Activated naive CD4-positive, alpha-beta T cell treated with Interleukin-2 at 50 U/mL for 16 hours (primary cell): ENCODE measurements at regions not wholly inside any gene's neighbourhood (a gene's known extent, or its start where the extent isn't known, plus 50 kb on each side); places are given as distances from the start of the nearest gene placed in this dataset.
"Not testable (repeated sequence)": the region's sequence is repeated elsewhere in the genome, so short reads cannot be mapped to it uniquely, and the experiment has no call there.

Experiments
- DNase-seq: peaks from one replicate; pipeline ENCODE4 v3.0.0-alpha.2; 2020

DNA sequence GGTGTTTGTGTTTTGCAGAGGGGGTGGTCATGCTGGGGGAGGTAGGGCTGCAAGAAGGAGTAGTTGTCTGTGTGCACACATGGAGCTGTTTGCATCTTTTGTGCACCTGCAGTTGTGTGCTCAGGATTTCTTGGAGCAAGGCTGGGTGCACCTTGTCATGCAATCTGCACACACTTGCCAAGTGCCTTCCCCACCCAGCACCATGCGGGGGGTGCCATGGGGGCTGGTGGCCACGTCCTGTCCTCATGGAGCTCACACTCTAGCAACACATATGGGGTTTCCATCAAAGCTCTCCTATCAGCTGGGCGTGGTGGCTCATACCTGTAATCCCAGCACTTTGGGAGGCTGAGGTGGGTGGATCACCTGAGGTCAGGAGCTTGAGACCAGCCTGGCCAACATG is 111.6 kb downstream of the CRLF3 start:
- not testable (repeated sequence) for DNase-seq

DNA sequence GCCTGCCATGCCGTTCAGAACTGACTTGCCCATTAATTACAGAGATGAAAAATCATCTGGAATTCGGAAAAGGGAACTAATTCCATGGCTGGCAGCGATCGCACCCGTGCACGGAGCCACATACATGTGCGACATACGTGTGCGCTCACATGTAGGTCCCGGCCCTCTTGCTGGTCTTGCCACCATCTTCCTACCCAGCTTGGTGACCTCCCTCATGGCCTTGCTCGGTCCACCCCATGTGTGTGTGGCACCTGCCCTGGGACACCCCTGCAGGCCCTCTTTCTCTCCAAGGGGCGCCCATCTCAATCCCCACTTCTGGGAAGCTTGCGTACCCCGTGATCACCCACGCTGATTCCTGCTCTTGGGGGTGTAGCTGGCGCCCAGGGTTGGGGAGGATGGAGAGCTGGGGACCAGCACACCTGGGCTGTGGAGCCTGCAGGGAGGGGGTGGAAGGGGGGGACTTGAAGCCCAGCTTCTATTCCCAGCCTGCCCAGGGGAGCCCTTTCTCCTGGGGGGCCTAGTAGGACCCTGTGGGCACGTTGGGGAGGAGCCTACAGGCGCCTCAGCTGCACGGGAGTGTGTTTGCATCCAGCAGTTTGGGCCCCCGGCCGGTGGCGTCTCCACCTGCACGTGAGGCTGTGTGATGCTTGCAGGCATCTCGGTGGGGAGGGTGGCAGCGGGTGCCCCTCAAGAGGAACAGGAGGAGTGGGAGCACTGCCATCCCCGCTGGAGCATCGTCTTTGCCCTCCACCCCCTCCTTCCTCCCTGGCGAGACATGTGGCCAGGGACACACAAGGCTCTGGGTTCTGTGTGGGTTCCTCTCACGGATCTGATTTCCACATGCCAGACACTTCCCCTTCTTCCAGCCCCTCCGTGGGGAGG is 112.6 kb downstream of the CRLF3 start:
- DNase-seq, result not testable (repeated sequence)

DNA sequence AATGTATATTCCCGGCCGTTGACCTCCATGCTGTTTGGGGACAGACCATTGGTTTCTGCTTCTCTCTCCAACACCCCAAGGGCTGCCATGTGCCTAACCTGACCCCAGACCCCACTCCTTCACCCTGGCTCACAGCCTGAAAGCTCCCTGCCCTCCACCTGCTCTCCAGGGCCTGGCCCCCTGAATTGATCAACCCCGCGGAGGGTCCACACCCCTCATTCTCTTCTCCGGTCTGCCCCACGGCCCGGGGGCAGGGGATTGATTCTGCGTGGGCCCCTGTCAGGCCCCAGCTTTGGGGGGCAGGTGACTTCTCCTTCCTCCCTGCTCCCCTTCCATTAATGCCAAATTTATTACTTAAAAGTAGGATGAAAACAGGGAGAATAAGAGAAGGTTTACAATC is 113.3 kb downstream of the CRLF3 start:
- DNase-seq, result not testable (repeated sequence)

DNA sequence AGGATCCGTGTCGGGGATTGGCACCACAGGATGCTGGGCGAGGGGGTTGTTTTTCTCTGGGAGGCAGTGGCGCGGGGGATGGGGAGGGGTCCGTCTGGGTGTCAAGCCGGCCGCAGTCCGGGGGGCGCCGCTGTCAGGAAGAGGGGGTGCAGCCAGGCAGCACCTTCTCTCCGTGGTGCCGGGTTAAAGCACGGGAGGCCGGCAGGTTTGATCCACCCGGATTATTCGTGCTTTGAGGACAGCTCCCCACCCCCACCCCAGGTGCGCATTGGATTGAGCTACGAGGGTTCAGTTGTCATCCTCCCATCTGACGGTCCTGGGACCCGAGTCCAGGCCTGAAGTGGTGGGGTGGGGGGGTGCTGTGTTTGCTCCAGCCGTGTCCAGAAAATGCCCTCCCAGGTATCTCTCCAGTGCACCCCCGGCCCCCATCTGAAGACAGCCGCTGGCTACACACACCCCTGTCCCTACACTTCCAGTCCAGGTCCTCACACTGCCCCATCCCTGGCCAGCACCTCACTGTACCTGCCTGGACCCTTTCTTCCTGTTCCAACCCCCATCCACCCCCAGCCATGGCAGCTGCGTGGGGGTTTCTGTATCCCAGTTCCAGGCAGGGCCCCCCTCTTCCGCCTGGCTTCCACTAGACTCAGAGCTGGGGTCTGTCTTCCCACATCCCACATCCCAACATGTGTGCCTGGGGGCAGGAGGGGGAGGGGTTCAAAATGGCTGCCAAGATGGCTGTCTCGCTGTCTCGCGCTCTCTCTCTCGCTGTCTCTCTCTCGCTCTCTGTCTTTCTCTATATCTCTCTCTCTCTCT is 114.0 kb downstream of the CRLF3 start:
- DNase-seq, result not testable (repeated sequence)

DNA sequence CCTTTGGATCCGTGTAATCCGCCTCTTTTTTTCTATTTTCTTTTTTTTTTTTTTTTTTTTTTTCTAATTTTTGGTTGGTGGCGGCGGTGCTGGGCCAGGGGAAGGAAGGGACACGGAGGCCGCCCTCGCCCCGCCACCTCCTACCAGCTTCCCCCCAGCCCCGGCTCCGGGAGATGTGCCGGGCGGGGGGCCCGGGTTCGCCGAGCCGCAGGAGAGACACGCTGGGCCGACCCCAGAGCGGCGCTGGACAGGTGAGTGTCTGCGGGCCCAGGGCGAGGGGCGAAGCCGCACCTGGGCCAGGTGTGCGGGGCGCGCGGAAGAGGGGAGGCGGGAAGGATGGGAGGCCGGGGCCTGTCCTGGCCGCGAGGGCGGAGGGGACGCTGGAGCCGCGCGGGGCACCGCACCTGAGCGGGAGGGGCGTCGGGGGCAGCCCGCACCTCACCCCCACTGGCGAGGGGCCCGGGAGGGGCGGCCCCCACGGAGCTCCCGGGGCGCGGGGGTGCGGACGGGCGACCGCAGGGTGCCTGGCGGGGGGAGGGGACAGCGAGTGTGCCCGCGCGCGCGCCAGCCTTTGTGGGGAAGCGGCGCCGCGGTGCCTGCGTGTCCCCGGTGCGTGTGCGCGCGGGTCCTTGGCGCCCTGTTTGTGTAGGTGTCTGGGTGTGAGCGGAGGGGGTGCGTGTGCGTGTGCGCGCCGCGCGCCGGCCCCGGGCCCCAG is 114.8 kb downstream of the CRLF3 start:
- peak; percentile 24 for DNase-seq

DNA sequence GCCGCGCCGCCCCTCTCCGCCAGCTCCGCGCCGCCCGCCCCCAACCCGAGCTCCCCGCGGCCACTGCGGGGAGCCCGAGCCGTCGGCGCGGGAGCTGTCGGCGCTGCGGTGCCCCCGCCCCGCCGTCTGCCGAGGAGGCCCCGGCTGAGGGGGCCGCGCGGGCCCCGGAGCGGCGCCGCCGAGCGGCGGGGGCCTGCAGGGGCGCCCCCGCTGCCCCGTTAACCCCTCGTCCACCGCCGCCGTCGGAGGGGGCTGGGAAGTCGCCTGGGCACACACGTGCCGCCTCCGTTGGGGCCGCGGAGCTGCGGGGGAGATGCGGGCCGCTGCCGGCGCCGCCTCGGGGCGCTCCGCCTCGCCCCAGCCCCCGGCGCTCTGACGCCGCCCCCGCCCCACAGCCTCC is 115.4 kb downstream of the CRLF3 start:
- DNase-seq, result peak; percentile 28

DNA sequence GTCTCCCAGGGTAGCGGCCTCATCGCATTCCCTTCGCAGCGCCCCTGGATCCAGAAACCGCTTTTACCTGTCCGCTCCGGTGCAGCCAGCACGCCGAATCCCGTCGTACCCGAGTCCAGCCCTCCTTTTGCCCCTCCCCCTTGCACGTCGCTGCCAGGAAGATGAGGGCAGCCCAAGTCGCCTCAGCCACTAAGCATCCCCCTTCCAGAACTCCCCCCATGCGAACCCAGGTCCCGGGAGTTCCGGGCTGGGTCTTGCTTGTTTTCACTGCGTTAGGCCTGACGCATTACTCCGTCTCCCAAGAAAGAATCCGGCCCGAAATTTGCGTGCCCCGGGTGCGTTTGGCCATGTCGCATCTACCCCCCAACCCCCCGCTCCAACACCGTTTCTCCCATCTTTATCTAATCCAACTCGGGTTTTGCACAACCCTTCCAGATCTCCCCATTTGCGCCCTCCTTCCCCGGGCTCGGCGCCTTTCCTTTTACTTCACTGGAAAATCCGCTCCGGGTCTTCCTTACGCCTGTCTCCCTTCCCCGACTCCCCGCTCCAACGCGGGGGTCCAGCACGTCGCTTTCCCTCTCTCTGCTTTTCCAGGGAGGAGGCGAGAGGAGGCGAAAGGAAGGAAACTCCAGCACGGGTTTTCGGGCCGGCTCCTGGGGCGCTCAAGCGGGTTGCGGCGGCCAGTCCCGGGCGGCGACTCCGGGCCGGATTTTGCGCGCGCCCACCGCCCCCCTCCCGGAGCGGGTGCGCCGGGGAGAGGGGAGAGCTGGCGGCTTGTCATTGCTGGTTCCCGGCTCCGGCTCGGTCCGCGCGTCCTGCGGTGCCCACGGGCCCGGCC is 116.0 kb downstream of the CRLF3 start:
- peak; percentile 75 for DNase-seq

DNA sequence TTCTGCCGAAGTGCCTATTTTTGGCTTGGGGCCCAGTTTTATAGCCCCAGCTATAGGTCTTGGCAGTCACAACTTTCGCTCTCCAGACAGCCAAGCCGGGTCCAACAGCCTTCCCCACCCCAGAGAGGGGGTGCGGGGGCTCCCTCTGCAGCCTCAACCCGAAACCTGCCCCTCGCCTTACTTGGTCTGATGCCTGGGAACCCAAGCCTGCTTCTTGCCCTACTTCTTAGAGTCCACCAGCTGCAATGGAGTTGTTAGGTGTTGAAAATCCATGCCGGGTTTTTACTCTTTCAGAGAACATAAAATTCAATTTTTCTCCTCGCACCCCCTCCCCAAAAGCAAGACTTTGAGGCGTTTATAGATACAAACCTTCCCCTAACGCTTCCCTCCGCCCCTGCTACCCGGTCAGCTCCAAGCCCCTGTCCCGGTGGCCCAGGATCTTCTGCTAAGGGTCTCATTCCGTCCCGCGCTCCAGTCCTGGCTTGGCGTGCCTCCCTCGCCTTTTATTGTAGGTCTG is 116.7 kb downstream of the CRLF3 start:
- DNase-seq, result not testable (repeated sequence)

DNA sequence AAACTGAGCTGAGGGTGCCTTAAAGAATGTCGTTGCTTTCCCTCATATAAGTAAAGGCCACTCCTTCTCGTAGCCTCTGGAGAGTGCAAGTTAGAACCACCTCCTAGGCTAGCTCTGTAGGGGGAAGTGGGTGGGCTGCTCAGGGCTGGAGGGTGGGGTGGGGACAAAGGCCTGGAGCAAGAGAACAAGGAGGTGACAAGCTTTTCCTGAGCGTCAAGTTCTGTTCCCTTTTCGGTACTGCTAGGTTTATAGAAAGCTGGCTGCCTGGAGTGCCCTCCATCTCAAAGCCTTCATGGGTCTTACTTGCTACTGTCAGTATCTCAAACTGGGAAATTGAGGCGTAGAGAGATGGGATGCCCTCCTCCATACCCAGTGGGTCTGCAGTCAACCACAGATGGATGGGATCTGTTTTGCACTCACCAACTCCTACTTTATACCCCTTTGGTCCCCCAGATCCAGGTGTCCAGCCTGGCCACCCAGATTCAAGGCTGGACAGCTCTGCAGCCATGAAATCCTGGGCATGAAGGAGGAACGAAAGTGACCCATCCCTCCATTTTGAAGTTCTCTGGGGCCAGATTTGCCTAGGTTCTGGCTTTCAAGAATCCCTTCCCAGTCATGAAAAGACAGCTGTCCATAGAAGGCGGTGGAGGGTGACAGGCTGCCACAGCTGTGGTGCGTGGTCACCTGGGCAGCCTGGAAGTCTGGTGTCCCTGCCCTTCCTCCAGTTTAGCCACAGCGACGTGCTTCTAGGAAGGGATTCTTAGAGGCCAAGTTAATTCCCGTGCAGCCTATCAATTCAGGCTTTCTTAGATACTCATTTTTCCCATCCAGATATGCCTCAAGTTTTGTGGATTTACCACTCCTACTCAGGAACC is 117.8 kb downstream of the CRLF3 start:
- DNase-seq, result not testable (repeated sequence)

DNA sequence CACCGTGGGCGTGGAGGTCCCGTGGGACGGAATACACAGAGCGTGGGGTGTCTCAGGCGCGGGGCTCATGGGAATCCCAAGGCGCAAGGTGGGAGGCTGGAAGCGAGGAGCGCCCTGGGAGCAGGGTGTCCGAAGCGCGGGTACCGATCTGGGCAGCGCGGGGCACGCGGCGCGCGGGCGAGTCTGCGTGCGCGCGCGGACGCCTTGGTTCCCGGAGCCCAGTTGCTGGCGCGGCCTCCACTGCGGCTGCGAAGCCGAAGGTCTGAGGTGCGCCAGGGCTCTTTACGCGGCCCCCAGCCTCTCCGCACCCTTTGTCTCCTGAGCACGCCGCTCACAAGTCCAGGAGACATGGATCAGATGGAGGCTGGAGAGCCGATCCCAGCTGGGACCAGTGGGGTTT is 118.5 kb downstream of the CRLF3 start:
- DNase-seq, result not testable (repeated sequence)

DNA sequence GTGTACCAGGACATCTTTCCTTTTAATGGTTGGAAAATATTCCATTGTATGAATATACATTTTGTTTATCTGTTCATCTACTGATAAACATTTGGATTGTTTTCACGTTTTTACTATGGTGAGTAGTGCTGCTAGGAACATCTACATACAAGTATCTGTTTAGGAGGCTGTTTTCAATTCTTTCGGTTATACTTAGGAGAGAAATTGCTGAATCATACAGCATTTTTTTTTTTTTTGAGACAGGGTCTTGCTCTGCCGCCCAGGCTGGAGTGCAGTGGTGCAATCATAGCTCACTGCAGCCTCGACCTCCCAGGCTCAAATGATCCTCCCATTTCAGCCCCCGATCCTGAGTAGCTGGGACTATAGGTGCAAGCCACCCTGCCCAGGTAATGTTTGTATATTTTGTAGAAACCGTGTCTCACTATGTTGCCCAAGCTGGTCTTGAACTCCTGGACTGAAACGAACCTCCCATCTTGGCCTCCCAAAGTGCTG is 122.9 kb downstream of the CRLF3 start:
- no peak for DNase-seq

DNA sequence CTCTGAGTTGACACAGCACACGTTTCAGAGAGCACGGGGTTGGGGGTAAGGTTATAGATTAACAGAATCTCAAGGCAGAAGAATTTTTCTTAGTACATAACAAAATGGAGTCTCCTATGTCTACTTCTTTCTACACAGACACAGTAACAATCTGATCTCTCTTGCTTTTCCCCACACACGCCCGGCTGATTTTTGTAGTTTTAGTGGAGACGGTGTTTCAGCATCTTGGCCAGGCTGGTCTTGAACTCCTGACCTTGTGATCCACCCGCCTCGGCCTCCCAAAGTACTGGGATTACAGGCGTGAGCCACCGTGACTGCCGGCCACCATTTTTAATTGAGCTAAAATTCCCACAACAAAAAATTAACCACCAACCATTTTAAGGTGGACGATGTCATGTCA is 123.7 kb downstream of the CRLF3 start:
- DNase-seq, result not testable (repeated sequence)

DNA sequence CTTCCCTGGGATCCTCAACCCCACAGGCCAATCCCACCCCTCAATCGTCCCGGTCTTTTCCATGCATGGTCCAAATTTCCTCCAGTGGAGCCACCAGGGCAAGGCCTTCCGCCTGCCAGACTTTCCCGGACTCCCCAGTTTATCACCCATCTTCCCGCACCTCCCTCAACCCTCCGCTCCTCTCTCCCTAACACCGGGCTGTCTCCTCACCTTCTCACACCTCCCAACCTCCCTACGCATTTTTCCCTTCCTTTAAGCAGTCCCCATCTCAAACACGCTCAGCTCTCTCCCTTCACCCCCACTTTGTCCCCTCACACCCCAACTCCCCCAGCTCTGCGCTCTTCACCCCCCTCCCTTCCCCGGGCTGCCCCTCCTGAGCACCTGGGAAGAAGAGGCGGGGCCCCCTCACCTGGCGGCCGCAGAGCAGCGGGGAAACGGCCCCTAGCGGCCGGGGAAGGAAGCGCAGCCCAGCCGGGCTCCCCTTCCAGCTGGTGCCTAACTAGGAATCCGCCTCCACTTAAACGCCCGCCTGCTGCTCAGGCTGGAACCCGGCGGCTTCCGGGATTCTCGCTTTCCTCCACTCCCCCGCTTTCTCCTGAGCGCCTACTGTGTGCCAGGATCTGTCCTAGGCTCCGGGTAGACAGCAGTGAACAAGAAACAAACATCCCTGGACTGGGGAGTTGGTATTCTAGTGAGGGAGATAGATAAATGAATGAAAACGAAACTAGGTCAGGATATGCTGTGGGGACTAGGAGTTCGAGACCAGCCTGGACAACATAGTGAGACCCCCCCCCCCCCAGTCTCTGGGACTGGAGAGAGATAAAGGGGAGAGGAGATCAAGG is 126.7 kb downstream of the CRLF3 start:
- DNase-seq, result peak; percentile 77

DNA sequence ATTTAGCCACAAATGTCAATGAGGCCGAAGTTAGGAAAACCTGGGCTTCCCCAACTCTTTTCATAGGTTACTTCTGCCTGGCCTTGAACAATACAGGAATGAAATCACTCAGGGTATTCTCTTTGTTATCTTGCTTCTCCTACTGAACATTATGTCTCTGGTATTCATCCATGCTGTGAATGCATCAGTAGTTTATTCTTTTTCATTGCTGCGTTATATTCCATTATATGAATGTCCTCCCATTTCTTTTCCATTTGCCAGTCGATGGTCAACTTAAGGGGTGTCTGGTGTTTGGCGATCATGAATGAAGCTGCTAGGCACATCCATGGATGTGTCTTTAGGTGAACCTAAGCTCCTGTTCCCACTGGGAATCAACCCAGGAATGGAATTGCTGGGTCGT is 128.3 kb downstream of the CRLF3 start:
- no peak for DNase-seq

DNA sequence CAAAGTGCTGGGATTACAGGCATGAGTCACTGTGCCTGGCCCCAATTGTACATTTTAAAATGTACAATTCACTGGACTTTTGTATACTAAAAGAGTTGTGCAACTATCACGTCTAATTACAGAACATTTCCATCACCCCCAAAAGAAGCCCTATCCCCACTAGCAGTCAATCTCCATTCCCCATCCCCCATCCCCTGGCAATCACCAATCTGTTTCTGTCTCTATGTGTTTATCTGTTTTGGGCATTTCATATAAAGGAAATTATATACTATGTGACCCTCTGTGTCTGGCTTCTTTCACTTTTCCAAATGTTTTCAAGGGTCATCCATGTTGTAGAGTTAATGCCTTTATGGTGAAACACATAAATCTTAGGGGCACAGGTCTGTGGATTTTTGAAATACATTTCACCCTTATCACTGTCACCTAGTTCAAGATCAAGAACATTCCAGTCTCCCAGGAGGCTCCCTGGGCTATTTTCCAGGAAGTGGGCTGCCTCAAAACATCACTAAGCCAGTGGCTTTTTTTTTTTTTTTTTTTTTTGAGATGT is 129.2 kb downstream of the CRLF3 start:
- not testable (repeated sequence) for DNase-seq

DNA sequence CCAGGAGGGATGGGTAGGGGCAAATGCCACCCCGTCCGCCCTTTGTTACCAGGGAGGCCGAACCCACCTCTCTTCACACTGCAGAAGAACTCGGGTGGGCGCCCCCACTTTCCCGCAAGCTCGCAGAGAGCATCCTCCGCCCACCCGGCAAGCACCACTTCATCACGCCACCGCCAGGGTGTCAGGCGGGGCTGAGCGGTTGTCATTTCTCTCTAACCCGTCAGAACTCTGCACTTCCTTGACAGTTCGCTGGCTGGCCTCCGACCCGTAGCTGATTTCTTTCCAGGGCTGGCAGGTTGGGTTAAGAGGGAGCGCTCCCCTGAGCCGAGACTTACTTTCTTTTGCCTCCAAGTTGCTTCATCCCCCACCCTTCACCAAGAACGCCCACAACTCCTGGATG is 130.7 kb downstream of the CRLF3 start:
- DNase-seq, result peak; percentile 54

DNA sequence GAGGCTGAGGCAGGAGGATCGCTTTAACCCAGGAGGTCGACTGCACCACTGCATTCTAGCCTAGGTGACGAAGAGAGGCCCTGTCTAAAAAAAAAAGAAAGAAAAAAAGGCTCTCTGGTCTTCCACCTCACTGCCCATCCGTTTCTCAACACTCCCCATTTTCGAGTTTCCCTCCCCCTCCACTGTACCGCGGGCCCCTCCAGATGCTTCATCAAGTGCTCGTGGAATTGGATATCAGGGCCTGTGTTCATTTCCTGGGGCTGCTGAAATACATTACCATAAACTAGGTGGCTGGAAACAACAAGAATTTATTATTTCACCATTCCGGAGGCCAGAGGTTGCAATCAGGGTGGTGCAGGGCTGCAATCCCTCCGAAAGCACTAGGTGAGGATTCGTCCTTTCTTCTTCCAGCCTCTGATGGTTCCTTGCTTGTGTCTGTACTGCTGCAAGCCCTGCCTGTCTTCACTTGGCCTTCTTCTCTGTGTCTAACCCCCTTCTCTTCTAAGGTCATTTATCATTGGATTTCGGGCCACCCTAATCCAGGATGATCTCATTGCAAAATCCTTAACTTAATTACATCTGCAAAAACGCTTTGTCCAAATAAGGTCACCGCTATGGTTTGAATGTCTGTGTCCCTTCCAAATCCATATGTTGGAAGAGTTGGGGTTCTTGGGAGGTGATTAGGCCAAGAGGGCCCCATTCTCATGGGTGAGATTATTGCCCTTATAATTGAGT is 135.1 kb downstream of the CRLF3 start:
- not testable (repeated sequence) for DNase-seq

DNA sequence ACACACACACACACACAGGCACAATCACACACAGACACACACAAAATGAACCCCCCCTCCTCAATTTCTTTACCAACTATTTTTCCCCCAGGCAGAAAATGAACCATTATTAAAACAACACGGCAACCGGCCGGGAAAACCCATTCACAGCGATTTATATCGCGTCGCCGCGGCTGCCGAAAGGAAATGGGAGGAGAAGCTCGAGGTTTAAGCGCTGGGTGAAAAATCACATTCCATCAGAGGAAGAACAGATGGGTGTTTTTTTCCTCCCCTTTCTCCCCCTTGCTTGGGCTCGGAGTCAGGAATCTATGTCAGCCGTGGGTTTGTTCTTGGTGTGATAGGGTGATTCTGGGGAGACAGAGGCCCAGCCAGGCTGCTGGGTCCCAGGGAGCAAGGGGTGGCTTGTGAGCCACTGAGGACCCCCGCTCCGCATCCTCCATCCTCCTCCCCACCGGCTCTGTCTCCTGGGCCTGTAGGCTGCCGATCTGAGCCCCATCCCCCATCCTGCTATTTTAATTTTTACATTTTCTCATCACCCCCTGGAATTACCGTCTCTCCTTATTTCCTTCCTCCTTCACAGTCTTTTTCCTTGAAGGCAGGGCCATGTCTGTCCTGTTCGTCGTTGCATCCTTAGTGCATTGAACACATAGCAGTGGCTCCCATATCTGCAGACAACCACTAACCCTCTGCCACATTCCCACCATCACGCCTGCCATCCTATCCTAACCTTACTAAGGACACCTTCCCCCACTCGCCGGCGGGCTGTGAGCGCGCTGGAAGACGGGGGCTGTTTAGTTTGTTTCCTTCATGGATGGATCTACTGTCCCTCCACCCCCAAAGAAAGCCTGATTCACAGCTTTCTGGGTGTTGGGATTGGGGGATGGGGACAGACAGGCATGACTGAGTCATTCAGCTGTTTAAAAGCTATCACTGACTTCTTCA is 137.7 kb downstream of the CRLF3 start:
- not testable (repeated sequence) for DNase-seq
